Erythroblast (primary cell): ENCODE measurements at regions not wholly inside any gene's neighbourhood (a gene's known extent, or its start where the extent isn't known, plus 50 kb on each side); places are given as distances from the start of the nearest gene placed in this dataset.

Source experiments
- GATA1 ChIP-seq: IDR thresholded peaks from 2 replicates; pipeline ENCODE4 v1.6.1; 2011; ENCODE audit warnings: low read depth, mild to moderate bottlenecking, control low read depth, low read length, moderate library complexity
- POLR2A ChIP-seq: IDR thresholded peaks from 2 replicates; pipeline ENCODE4 v1.6.1; 2011; ENCODE audit warnings: mild to moderate bottlenecking, low read length

GRCh38 chr6:131490441-131490840 lies 82.6 kb upstream of the ARG1 start:
- TF ChIP-seq POLR2A (no peak), GATA1 (no peak)
